Calu3 (cell line): ENCODE measurements at regions not wholly inside any gene's neighbourhood (a gene's known extent, or its start where the extent isn't known, plus 50 kb on each side); places are given as distances from the start of the nearest gene placed in this dataset.

ENCODE experiments used
- BruUV-seq: library from RNA; stranded (reverse); fragments of 400-500 nt; replicated peaks from 2 replicates; lab custom pipeline; 2021; lab: Mats Ljungman, UMichigan
- CTCF ChIA-PET: fragments of 300-600 bp; sonication (Branson Sonifier 250); formaldehyde crosslinking; loops from one replicate; lab custom pipeline; 2022; ENCODE audit warnings: antibody characterized with exemption; lab: Charles Lee
- DNase-seq: peaks from one replicate; pipeline ENCODE4 v3.0.0; 2022
- H3K27ac Mint-ChIP-seq: one replicate; pipeline ENCODE4 v1.8.0; 2022; ENCODE audit warnings: mixed read lengths; ENCODE audit not compliant: unreplicated experiment
- H3K27me3 Mint-ChIP-seq: one replicate; pipeline ENCODE4 v1.8.0; 2022; ENCODE audit warnings: mixed read lengths; ENCODE audit not compliant: unreplicated experiment
- H3K36me3 Mint-ChIP-seq: one replicate; pipeline ENCODE4 v1.8.0; 2022; ENCODE audit warnings: mild to moderate bottlenecking, moderate library complexity, mixed read lengths; ENCODE audit not compliant: insufficient read depth, unreplicated experiment
- H3K4me1 Mint-ChIP-seq: one replicate; pipeline ENCODE4 v1.8.0; 2022; ENCODE audit warnings: mild to moderate bottlenecking, low read depth, mixed read lengths; ENCODE audit not compliant: unreplicated experiment
- H3K4me3 Mint-ChIP-seq: one replicate; pipeline ENCODE4 v1.8.0; 2022; ENCODE audit warnings: mild to moderate bottlenecking, low read depth, moderate library complexity, mixed read lengths; ENCODE audit not compliant: unreplicated experiment
- H3K9me3 Mint-ChIP-seq: one replicate; pipeline ENCODE4 v1.8.0; 2022; ENCODE audit warnings: low read depth, mixed read lengths; ENCODE audit not compliant: unreplicated experiment
- CTCF ChIP-seq: fragments of 200-600 bp; IDR thresholded peaks from one replicate; pipeline ENCODE4 v1.8.0; 2022; ENCODE audit warnings: antibody characterized with exemption; ENCODE audit not compliant: unreplicated experiment
- intact Hi-C: fragments of 100-400 bp; cut with micrococcal nuclease; formaldehyde crosslinking; loops from one replicate; pipeline ENCODE4 v1.10.0; 2022; ENCODE audit not compliant: unreplicated experiment

GRCh38 chr13:24038405-24038804, 122.1 kb upstream of the SPATA13 start:
- intact Hi-C loops, result no loop called here
- Mint-ChIP-seq H3K9me3 (no peaks in the 10 kb centered on the region), H3K4me3 (peak overlapping the region; percentile 50), H3K27me3 (no peaks in the 10 kb centered on the region), H3K4me1 (peaks cover 31% of the 10 kb centered on the region), H3K36me3 (peaks cover 7% of the 10 kb centered on the region), H3K27ac (peak overlapping the region; percentile 71)
- CTCF ChIA-PET, result no interaction called here
- no peak for TF ChIP-seq CTCF
- no TSS peak for BruUV-seq
- DNase-seq, result peak; percentile 24

GRCh38 chr13:24038841-24039330, 121.6 kb upstream of the SPATA13 start:
- BruUV-seq, result no TSS peak
- H3K36me3 Mint-ChIP-seq, result peaks cover 7% of the 10 kb centered on the region
- no peaks in the 10 kb centered on the region for H3K9me3 Mint-ChIP-seq
- peak; percentile 53 for DNase-seq
- peak overlapping the region; percentile 71 for H3K27ac Mint-ChIP-seq
- peak overlapping the region; percentile 50 for H3K4me3 Mint-ChIP-seq
- TF ChIP-seq CTCF, result no peak
- CTCF ChIA-PET, result no interaction called here
- H3K4me1 Mint-ChIP-seq, result peaks cover 26% of the 10 kb centered on the region
- intact Hi-C loops, result no loop called here
- H3K27me3 Mint-ChIP-seq, result no peaks in the 10 kb centered on the region

GRCh38 chr13:24039621-24040475, 120.7 kb upstream of the SPATA13 start:
- Mint-ChIP-seq H3K27ac (no peak overlapping the region), H3K4me3 (no peak overlapping the region), H3K27me3 (no peaks in the 10 kb centered on the region), H3K36me3 (peaks cover 7% of the 10 kb centered on the region), H3K4me1 (peaks cover 22% of the 10 kb centered on the region), H3K9me3 (no peaks in the 10 kb centered on the region)
- no peak for DNase-seq
- CTCF ChIA-PET, result no interaction called here
- no TSS peak for BruUV-seq
- intact Hi-C loops, result no loop called here
- TF ChIP-seq CTCF, result no peak

- H3K36me3 Mint-ChIP-seq, result peaks cover 7% of the 10 kb centered on the region
- intact Hi-C loops, result no loop called here
- peaks cover 22% of the 10 kb centered on the region for H3K4me1 Mint-ChIP-seq
- CTCF ChIA-PET, result no interaction called here
- H3K27me3 Mint-ChIP-seq, result no peaks in the 10 kb centered on the region
- no peak for DNase-seq
- no peaks in the 10 kb centered on the region for H3K9me3 Mint-ChIP-seq
- no peak for TF ChIP-seq CTCF
- H3K27ac Mint-ChIP-seq, result no peak overlapping the region
- no TSS peak for BruUV-seq
- no peak overlapping the region for H3K4me3 Mint-ChIP-seq
These were observed 119.7 kb upstream of the SPATA13 start for GRCh38 chr13:24040835-24041234.
